GM21515 (cell line): ENCODE measurements at regions not wholly inside any gene's neighbourhood (a gene's known extent, or its start where the extent isn't known, plus 50 kb on each side); places are given as distances from the start of the nearest gene placed in this dataset.

Source experiments
- ATAC-seq: cut with Tn5 transposase; IDR thresholded peaks from one replicate; pipeline ENCODE4 v1.9.1; 2021; ENCODE audit not compliant: unreplicated experiment

- no peak for ATAC-seq
Observed at GRCh38 chr9:87816036-87816435, 66.6 kb upstream of the SPATA31E1 start.

- no peak for ATAC-seq
Observed at GRCh38 chr9:87818308-87818707, 64.4 kb upstream of the SPATA31E1 start.

GRCh38 chr9:87824216-87824875 lies 58.3 kb upstream of the SPATA31E1 start:
- no peak for ATAC-seq

- no peak for ATAC-seq
Observed at GRCh38 chr9:87824886-87825285, 57.8 kb upstream of the SPATA31E1 start.

GRCh38 chr9:87826331-87826730 lies 56.3 kb upstream of the SPATA31E1 start:
- no peak for ATAC-seq

- ATAC-seq, result no peak
Observed at GRCh38 chr9:87827341-87827740, 55.3 kb upstream of the SPATA31E1 start.

- no peak for ATAC-seq
Observed at GRCh38 chr9:87829756-87830155, 52.9 kb upstream of the SPATA31E1 start.

- no peak for ATAC-seq
Observed at GRCh38 chr9:87830446-87830845, 52.2 kb upstream of the SPATA31E1 start.

GRCh38 chr9:87831159-87831558 lies 51.5 kb upstream of the SPATA31E1 start:
- no peak for ATAC-seq
